ENCODE measurements at regions not wholly inside any gene's neighbourhood (a gene's known extent, or its start where the extent isn't known, plus 50 kb on each side); places are given as distances from the start of the nearest gene placed in this dataset.

- POLR2A ChIA-PET (ENCODE audit: unreplicated experiment): interaction anchor here (0.6 kb wide), 1 partner anchor 107 kb away, joined by 3 read pairs; no protein-coding TSS in a partner anchor
- CTCF ChIA-PET: no interaction called here
Observed at GRCh38 chr2:139813340-139813739, 1033.2 kb upstream of the NXPH2 start.

DNA sequence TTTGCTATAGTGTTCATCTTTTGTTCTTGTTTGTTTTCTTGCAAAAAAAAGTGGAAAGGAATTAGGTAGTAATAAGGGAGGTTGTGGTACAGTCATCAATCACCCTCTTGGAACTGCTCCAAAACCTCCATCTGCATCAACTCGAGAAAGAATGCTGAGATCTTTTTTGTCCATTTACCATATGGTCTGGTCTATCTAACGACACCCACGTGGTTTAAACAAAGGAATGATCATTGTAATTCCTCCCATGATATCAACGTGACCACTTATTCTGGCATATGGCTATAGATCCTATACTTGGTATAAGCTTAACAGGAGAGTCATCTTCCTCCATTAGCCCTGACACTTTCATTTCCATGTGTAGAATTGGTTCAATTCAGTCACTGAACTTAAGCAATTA is 1025.3 kb upstream of the NXPH2 start:
- H3K27me3 ChIP-seq (ENCODE audit: low read length): no peaks in the 10 kb centered on the region
- ChIA-PET POLR2A (ENCODE audit: unreplicated experiment) (no interaction called here), CTCF (no interaction called here)
- H3K4me3 ChIP-seq (ENCODE audit: low read length): no peak overlapping the region
- BruUV-seq (replicated peaks): no TSS peak
- TF ChIP-seq EZH2phosphoT487 (IDR thresholded peaks at IDR 0.05; ENCODE audit: borderline replicate concordance, low read length) (no peak), EZH2 (IDR thresholded peaks at IDR 0.05; ENCODE audit: low read length, unreplicated experiment) (no peak)
- TF ChIP-seq, protein P1, sequence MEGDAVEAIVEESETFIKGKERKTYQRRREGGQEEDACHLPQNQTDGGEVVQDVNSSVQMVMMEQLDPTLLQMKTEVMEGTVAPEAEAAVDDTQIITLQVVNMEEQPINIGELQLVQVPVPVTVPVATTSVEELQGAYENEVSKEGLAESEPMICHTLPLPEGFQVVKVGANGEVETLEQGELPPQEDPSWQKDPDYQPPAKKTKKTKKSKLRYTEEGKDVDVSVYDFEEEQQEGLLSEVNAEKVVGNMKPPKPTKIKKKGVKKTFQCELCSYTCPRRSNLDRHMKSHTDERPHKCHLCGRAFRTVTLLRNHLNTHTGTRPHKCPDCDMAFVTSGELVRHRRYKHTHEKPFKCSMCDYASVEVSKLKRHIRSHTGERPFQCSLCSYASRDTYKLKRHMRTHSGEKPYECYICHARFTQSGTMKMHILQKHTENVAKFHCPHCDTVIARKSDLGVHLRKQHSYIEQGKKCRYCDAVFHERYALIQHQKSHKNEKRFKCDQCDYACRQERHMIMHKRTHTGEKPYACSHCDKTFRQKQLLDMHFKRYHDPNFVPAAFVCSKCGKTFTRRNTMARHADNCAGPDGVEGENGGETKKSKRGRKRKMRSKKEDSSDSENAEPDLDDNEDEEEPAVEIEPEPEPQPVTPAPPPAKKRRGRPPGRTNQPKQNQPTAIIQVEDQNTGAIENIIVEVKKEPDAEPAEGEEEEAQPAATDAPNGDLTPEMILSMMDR (conservative IDR thresholded peaks at IDR 0.05; ENCODE audit: low read depth, low read length): no peak
- H3K79me2 ChIP-seq (ENCODE audit: low read length): no peaks in the 10 kb centered on the region
- intact Hi-C loops (cut with micrococcal nuclease): no loop called here
- no peak for DNase-seq
- no peak overlapping the region for H3K27ac ChIP-seq (ENCODE audit: low read length)
- H4K20me1 ChIP-seq (ENCODE audit: low read length): no peaks in the 10 kb centered on the region
- no peak overlapping the region for H3K4me2 ChIP-seq (ENCODE audit: low read length)
- H3K36me3 ChIP-seq (ENCODE audit: low read depth, low read length): no peaks in the 10 kb centered on the region
- H3K9ac ChIP-seq (ENCODE audit: low read length): no peak overlapping the region
- ATAC-seq: no peak
- H3K9me3 ChIP-seq (ENCODE audit: low read length): no peaks in the 10 kb centered on the region
- no peaks in the 10 kb centered on the region for H3F3A ChIP-seq (ENCODE audit: low read length, unreplicated experiment)
- no peak overlapping the region for H2AFZ ChIP-seq (ENCODE audit: low read length)
- H3K4me1 ChIP-seq (ENCODE audit: insufficient read depth, low read length): no peaks in the 10 kb centered on the region
- no peaks in the 10 kb centered on the region for H3K9me2 ChIP-seq (replicated peaks; ENCODE audit: low read length)

More at GRCh38 chr2:139813340-139813739, 1033.2 kb upstream of the NXPH2 start:
- Histone ChIP-seq H3K9ac (ENCODE audit: low read length) (no peak overlapping the region), H3K36me3 (ENCODE audit: low read depth, low read length) (no peaks in the 10 kb centered on the region), H3K27me3 (ENCODE audit: low read length) (no peaks in the 10 kb centered on the region), H2AFZ (ENCODE audit: low read length) (no peak overlapping the region), H3K27ac (ENCODE audit: low read length) (no peak overlapping the region), H3K79me2 (ENCODE audit: low read length) (no peaks in the 10 kb centered on the region), H4K20me1 (ENCODE audit: low read length) (no peaks in the 10 kb centered on the region), H3F3A (ENCODE audit: low read length, unreplicated experiment) (no peaks in the 10 kb centered on the region), H3K9me3 (ENCODE audit: low read length) (no peaks in the 10 kb centered on the region), H3K4me2 (ENCODE audit: low read length) (no peak overlapping the region), H3K4me3 (ENCODE audit: low read length) (no peak overlapping the region), H3K4me1 (ENCODE audit: insufficient read depth, low read length) (no peaks in the 10 kb centered on the region), H3K9me2 (replicated peaks; ENCODE audit: low read length) (no peaks in the 10 kb centered on the region)
- no peak for DNase-seq
- ATAC-seq: no peak
- intact Hi-C loops (cut with micrococcal nuclease): no loop called here
- no TSS peak for BruUV-seq (replicated peaks)
- TF ChIP-seq EZH2 (IDR thresholded peaks at IDR 0.05; ENCODE audit: low read length, unreplicated experiment) (no peak), EZH2phosphoT487 (IDR thresholded peaks at IDR 0.05; ENCODE audit: borderline replicate concordance, low read length) (no peak)
- TF ChIP-seq, protein P1 (conservative IDR thresholded peaks at IDR 0.05; ENCODE audit: low read depth, low read length): no peak

- DNase-seq: no peak
- Histone ChIP-seq H3K4me1 (ENCODE audit: insufficient read depth, low read length) (no peaks in the 10 kb centered on the region), H4K20me1 (ENCODE audit: low read length) (no peaks in the 10 kb centered on the region), H3K4me3 (ENCODE audit: low read length) (no peak overlapping the region), H3K27ac (ENCODE audit: low read length) (no peak overlapping the region), H3F3A (ENCODE audit: low read length, unreplicated experiment) (no peaks in the 10 kb centered on the region), H2AFZ (ENCODE audit: low read length) (no peak overlapping the region), H3K9me3 (ENCODE audit: low read length) (no peaks in the 10 kb centered on the region), H3K27me3 (ENCODE audit: low read length) (no peaks in the 10 kb centered on the region), H3K79me2 (ENCODE audit: low read length) (no peaks in the 10 kb centered on the region), H3K4me2 (ENCODE audit: low read length) (no peak overlapping the region), H3K9ac (ENCODE audit: low read length) (no peak overlapping the region), H3K36me3 (ENCODE audit: low read depth, low read length) (no peaks in the 10 kb centered on the region), H3K9me2 (replicated peaks; ENCODE audit: low read length) (no peaks in the 10 kb centered on the region)
- CTCF ChIA-PET: no interaction called here
- no peak for TF ChIP-seq EZH2 (IDR thresholded peaks at IDR 0.05; ENCODE audit: low read length, unreplicated experiment)
- TF ChIP-seq, protein P1 (conservative IDR thresholded peaks at IDR 0.05; ENCODE audit: low read depth, low read length): no peak
- no peak for TF ChIP-seq EZH2phosphoT487 (IDR thresholded peaks at IDR 0.05; ENCODE audit: borderline replicate concordance, low read length)
- no TSS peak for BruUV-seq (replicated peaks)
- ATAC-seq: no peak
- intact Hi-C loops (cut with micrococcal nuclease): loop anchor here (10.0 kb wide), 1 partner anchor 286 kb away; no protein-coding TSS in a partner anchor
- POLR2A ChIA-PET (ENCODE audit: unreplicated experiment): no interaction called here
Observed at GRCh38 chr2:139798391-139798790, 1018.2 kb upstream of the NXPH2 start.
